H1 (cell line): ENCODE measurements at regions not wholly inside any gene's neighbourhood (a gene's known extent, or its start where the extent isn't known, plus 50 kb on each side); places are given as distances from the start of the nearest gene placed in this dataset.

Experiments used
- CTCF ChIA-PET: fragments of 300-600 bp; sonication (Branson Sonifier 250); formaldehyde crosslinking; loops from one replicate; lab custom pipeline; 2021; ENCODE audit not compliant: partially characterized antibody; lab: Charles Lee
- POLR2A ChIA-PET: fragments of 300-600 bp; sonication (Branson Sonifier 250); formaldehyde crosslinking; loops from one replicate; lab custom pipeline; 2021; ENCODE audit warnings: inconsistent platforms; ENCODE audit not compliant: partially characterized antibody; lab: Charles Lee
- DNase-seq, 2 experiments: peaks; one replicate each; pipeline versions ENCODE4 v3.0.0 to v3.0.0-alpha.2; 2010 to 2022; ENCODE audit warnings: low spot score in 2 of 2, low read depth in 1 of 2, mixed read lengths in 1 of 2
- FAIRE-seq: peaks from 2 replicates; lab custom pipeline; 2011; peaks lifted over from hg19 to GRCh38; lab: Jason Lieb, UNC
- H2AFZ ChIP-seq: 2 replicates; pipeline ENCODE4 v1.8.1; 2012; ENCODE audit warnings: low read length, inconsistent platforms
- H2AK5ac ChIP-seq: 2 replicates; pipeline ENCODE4 v1.6.1; 2013; ENCODE audit warnings: low read depth, low read length
- H2BK120ac ChIP-seq: replicated peaks from 2 replicates; pipeline ENCODE3; 2013; ENCODE audit warnings: low read depth, low read length, inconsistent platforms
- H2BK12ac ChIP-seq: 2 replicates; pipeline ENCODE4 v1.6.1; 2013; ENCODE audit warnings: low read depth, low read length
- H2BK15ac ChIP-seq: 2 replicates; pipeline ENCODE4 v1.6.1; 2013; ENCODE audit warnings: low read length
- H2BK20ac ChIP-seq: 2 replicates; pipeline ENCODE4 v1.6.1; 2013; ENCODE audit warnings: low read length
- H2BK5ac ChIP-seq: 2 replicates; pipeline ENCODE4 v1.6.1; 2013; ENCODE audit warnings: low read depth, low read length
- H3K14ac ChIP-seq: 2 replicates; pipeline ENCODE4 v1.6.1; 2013; ENCODE audit warnings: inconsistent platforms; ENCODE audit not compliant: insufficient read length
- H3K18ac ChIP-seq: 2 replicates; pipeline ENCODE4 v1.6.1; 2013; ENCODE audit warnings: low read length; ENCODE audit errors: extremely low read depth
- H3K23ac ChIP-seq: 2 replicates; pipeline ENCODE4 v1.6.1; 2013; ENCODE audit warnings: inconsistent platforms; ENCODE audit not compliant: insufficient read length
- H3K23me2 ChIP-seq: 2 replicates; pipeline ENCODE4 v1.6.1; 2013; ENCODE audit warnings: low read depth, low read length
- H3K27ac ChIP-seq: 2 replicates; pipeline ENCODE4 v1.6.1; 2011; ENCODE audit warnings: low read depth, low read length, inconsistent platforms
- H3K27me3 ChIP-seq, 4 experiments: replicated peaks in 1 of 4; 1 replicate in 1 of 4; 2 replicates in 3 of 4; pipeline versions ENCODE4 v1.6.1 to v1.8.1; 2011 to 2013; ENCODE audit warnings: low read length in 3 of 4, mild to moderate bottlenecking in 3 of 4, inconsistent platforms in 2 of 4, mixed read lengths in 2 of 4, moderate library complexity in 1 of 4; ENCODE audit not compliant: control insufficient read depth in 3 of 4, insufficient read depth in 3 of 4; ENCODE audit errors: extremely low read depth in 1 of 4
- H3K36me3 ChIP-seq, 4 experiments: 2 replicates each; pipeline versions ENCODE4 v1.6.1 to v1.8.1; 2011 to 2013; ENCODE audit warnings: mild to moderate bottlenecking in 4 of 4, low read length in 3 of 4, moderate library complexity in 2 of 4, control low read depth in 1 of 4, inconsistent platforms in 1 of 4; ENCODE audit not compliant: insufficient read depth in 4 of 4, control insufficient read depth in 2 of 4
- H3K4ac ChIP-seq: replicated peaks from 2 replicates; pipeline ENCODE3; 2013; ENCODE audit warnings: low read length, low read depth, mixed read lengths, inconsistent platforms; ENCODE audit not compliant: insufficient read length
- H3K4me1 ChIP-seq, 4 experiments: replicated peaks in 1 of 4; 1 replicate in 1 of 4; 2 replicates in 3 of 4; pipeline versions ENCODE4 v1.6.1 to v1.8.1; 2011 to 2013; ENCODE audit warnings: low read length in 3 of 4, inconsistent platforms in 2 of 4, mixed read lengths in 1 of 4; ENCODE audit not compliant: insufficient read depth in 4 of 4, control insufficient read depth in 3 of 4
- H3K4me2 ChIP-seq, 2 experiments: 2 replicates each; pipeline versions ENCODE4 v1.6.1 to v1.8.1; 2011 to 2013; ENCODE audit warnings: low read depth in 2 of 2, low read length in 2 of 2, control low read depth in 1 of 2, inconsistent platforms in 1 of 2, mild to moderate bottlenecking in 1 of 2; ENCODE audit not compliant: insufficient read depth in 1 of 2
- H3K4me3 ChIP-seq, 4 experiments: fragments of 200-600, 300-600 bp in 1 of 4; sonication (generic), shearing (Covaris generic), sonication (Bioruptor Twin) in 1 of 4; 2 replicates each; pipeline versions ENCODE4 v1.5.1 to v1.8.1; 2011 to 2016; ENCODE audit warnings: low read length in 4 of 4, low read depth in 3 of 4, control low read depth in 2 of 4, inconsistent platforms in 2 of 4, mild to moderate bottlenecking in 2 of 4, mixed read lengths in 1 of 4, moderate library complexity in 1 of 4; ENCODE audit not compliant: insufficient read depth in 2 of 4; ENCODE audit errors: extremely low read depth in 1 of 4
- H3K56ac ChIP-seq: replicated peaks from 2 replicates; pipeline ENCODE3; 2013; ENCODE audit warnings: low read depth, mild to moderate bottlenecking, mixed read lengths, low read length, inconsistent platforms; ENCODE audit not compliant: insufficient read length
- H3K79me1 ChIP-seq: 2 replicates; pipeline ENCODE4 v1.6.1; 2013; ENCODE audit warnings: low read depth, low read length, control low read depth
- H3K79me2 ChIP-seq, 2 experiments: 2 replicates each; pipeline versions ENCODE4 v1.6.1 to v1.8.1; 2012 to 2013; ENCODE audit warnings: low read length in 2 of 2, mild to moderate bottlenecking in 2 of 2, inconsistent platforms in 1 of 2; ENCODE audit not compliant: insufficient read depth in 2 of 2, control insufficient read depth in 1 of 2
- H3K9ac ChIP-seq, 4 experiments: replicated peaks in 1 of 4; 1 replicate in 1 of 4; 2 replicates in 3 of 4; pipeline versions ENCODE4 v1.6.1 to v1.8.1; 2011 to 2013; ENCODE audit warnings: low read depth in 3 of 4, low read length in 3 of 4, control low read depth in 2 of 4, mild to moderate bottlenecking in 2 of 4, moderate library complexity in 2 of 4, inconsistent platforms in 1 of 4; ENCODE audit errors: extremely low read depth in 1 of 4
- H3K9me3 ChIP-seq, 2 experiments: 2 replicates each; pipeline versions ENCODE4 v1.6.1 to v1.8.1; 2012 to 2013; ENCODE audit warnings: mild to moderate bottlenecking in 2 of 2, moderate library complexity in 2 of 2, control low read depth in 1 of 2, inconsistent platforms in 1 of 2, low read depth in 1 of 2, low read length in 1 of 2, mixed read lengths in 1 of 2; ENCODE audit not compliant: insufficient read depth in 2 of 2
- H4K20me1 ChIP-seq, 2 experiments: replicated peaks in 1 of 2; 2 replicates each; pipeline versions ENCODE3 to v1.8.1; 2011 to 2013; ENCODE audit warnings: inconsistent platforms in 2 of 2, low read length in 2 of 2, mild to moderate bottlenecking in 1 of 2; ENCODE audit not compliant: insufficient read depth in 2 of 2, control insufficient read depth in 1 of 2
- H4K5ac ChIP-seq: 2 replicates; pipeline ENCODE4 v1.6.1; 2013; ENCODE audit warnings: low read length, low read depth, mixed read lengths, inconsistent platforms; ENCODE audit not compliant: insufficient read length
- H4K8ac ChIP-seq: 2 replicates; pipeline ENCODE4 v1.8.0; 2013; ENCODE audit warnings: mild to moderate bottlenecking, moderate library complexity, low read length, inconsistent platforms; ENCODE audit not compliant: insufficient read depth; ENCODE audit errors: extremely low read depth
- H4K91ac ChIP-seq: replicated peaks from 2 replicates; pipeline ENCODE3; 2013; ENCODE audit warnings: low read length, mixed read lengths, inconsistent platforms; ENCODE audit not compliant: insufficient read length
- ATF3 ChIP-seq: IDR thresholded peaks from 2 replicates; pipeline ENCODE4 v1.6.1; 2011; ENCODE audit warnings: low read depth, mild to moderate bottlenecking, low read length; ENCODE audit not compliant: insufficient read depth
- EGR1 ChIP-seq: IDR thresholded peaks from 2 replicates; pipeline ENCODE4 v1.6.1; 2011; ENCODE audit warnings: low read depth, low read length, borderline replicate concordance
- NANOG ChIP-seq: IDR thresholded peaks from 2 replicates; pipeline ENCODE4 v1.6.1; 2011; ENCODE audit warnings: low read length, low read depth, mild to moderate bottlenecking, inconsistent platforms; ENCODE audit not compliant: insufficient read depth, poor library complexity, severe bottlenecking
- POU5F1 ChIP-seq: IDR thresholded peaks from 2 replicates; pipeline ENCODE4 v1.6.1; 2011; ENCODE audit warnings: low read depth, mild to moderate bottlenecking, low read length, moderate library complexity
- SAP30 ChIP-seq: fragments of 300-600 bp; sonication (generic); IDR thresholded peaks from 2 replicates; pipeline ENCODE4 v1.7.1; 2012; ENCODE audit warnings: low read length, moderate library complexity, mild to moderate bottlenecking, inconsistent platforms; ENCODE audit not compliant: insufficient read depth, insufficient replicate concordance
- SP4 ChIP-seq: IDR thresholded peaks from 2 replicates; pipeline ENCODE4 v1.6.1; 2012; ENCODE audit warnings: low read length, inconsistent platforms
- USF2 ChIP-seq: IDR thresholded peaks from 2 replicates; pipeline ENCODE4 v1.6.1; 2011; ENCODE audit warnings: low read length, improper control_type of control experiment
- WGBS, 2 experiments: shearing (Covaris generic) in 1 of 2; methylation state at CpG; one replicate each; pipeline versions ENCODE4 v1.1.6 to v1.1.7; 2013 to 2015; ENCODE audit warnings: low lambda C conversion rate in 2 of 2, mixed read lengths in 2 of 2, inconsistent platforms in 1 of 2, low coverage in 1 of 2, missing lambda C conversion rate in 1 of 2; ENCODE audit not compliant: insufficient replicate concordance in 2 of 2, insufficient coverage in 1 of 2, insufficient read length in 1 of 2; ENCODE audit errors: extremely low coverage in 1 of 2, missing lambda C conversion rate in 1 of 2; 5-methylcytosine and 5-hydroxymethylcytosine counted together
- TF ChIP-seq, protein P1 (sequence below): IDR thresholded peaks from 2 replicates; pipeline ENCODE4 v1.6.1; 2012; ENCODE audit warnings: inconsistent platforms

DNA sequence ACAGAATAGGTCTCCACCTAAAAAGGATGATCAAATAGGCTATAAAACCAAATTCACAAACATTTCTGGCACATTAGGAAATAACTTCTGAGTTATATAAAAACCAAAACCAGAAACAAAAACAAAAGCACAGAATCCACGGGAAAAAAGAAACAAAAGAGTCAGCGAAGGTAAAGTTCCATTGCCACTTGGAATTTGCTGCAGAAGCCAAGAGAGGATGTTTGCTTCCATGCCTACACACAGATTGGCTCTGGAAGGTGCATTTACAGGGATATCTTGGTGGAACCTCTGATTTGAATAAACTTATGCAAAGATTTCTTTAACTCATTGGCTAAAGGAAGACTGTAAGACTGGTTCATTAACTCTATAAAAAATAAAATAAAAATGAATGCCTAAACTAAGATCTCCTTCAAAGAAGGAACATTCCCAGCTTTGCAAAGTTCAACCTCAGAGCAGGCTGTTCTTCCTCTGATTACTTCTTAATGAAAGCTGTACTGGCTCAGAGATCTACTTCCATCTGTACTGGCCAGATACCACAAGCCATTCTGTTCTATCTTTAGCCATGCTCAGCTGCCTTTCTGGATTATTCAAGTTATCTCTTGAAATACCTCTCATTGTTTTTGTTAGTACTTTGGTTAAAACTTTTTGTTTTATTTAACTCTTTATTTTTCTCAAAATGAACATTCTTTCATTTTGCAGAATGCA is 537.5 kb upstream of the CCDC54 start:
- Histone ChIP-seq H2BK12ac (peak overlapping the region; percentile 77; the same call in 1 of the 2 replicates), H2BK20ac (peak overlapping the region; percentile 66; the same call in 1 of the 2 replicates), H3K79me1 (no peaks in the 10 kb centered on the region), H3K4me3 (no peak overlapping the region), H2AK5ac (no peak overlapping the region), H4K91ac (peak overlapping the region; percentile 80), H3K4ac (no peak overlapping the region), H2BK15ac (no peak overlapping the region), H3K27me3 (no peaks in the 10 kb centered on the region), H3K4me1 (no peaks in the 10 kb centered on the region; a peak in 1 of 7 replicates), H3K9ac (peak overlapping the region in 1 of 4 experiments; percentile 34; a peak in 1 of 7 replicates), H3K23ac (no peak overlapping the region), H3K36me3 (peaks cover 0 to 10% (median 1%) of the 10 kb centered on the region in 4 experiments; a peak in 3 of 8 replicates), H3K56ac (no peak overlapping the region), H3K23me2 (no peaks in the 10 kb centered on the region), H3K27ac (no peak overlapping the region), H3K79me2 (no peaks in the 10 kb centered on the region), H2BK5ac (no peak overlapping the region), H2AFZ (no peak overlapping the region), H4K20me1 (no peaks in the 10 kb centered on the region), H3K4me2 (no peak overlapping the region), H4K8ac (no peak overlapping the region), H3K9me3 (peaks cover 0 to 5% of the 10 kb centered on the region in 2 experiments; a peak in 1 of 4 replicates), H4K5ac (peak overlapping the region; percentile 21), H3K14ac (no peak overlapping the region), H2BK120ac (no peak overlapping the region), H3K18ac (peak overlapping the region; percentile 38; the same call in 1 of the 2 replicates)
- TF ChIP-seq SAP30 (no peak), POU5F1 (no peak), NANOG (no peak), EGR1 (no peak), SP4 (no peak), ATF3 (no peak), USF2 (no peak)
- TF ChIP-seq, protein P1, sequence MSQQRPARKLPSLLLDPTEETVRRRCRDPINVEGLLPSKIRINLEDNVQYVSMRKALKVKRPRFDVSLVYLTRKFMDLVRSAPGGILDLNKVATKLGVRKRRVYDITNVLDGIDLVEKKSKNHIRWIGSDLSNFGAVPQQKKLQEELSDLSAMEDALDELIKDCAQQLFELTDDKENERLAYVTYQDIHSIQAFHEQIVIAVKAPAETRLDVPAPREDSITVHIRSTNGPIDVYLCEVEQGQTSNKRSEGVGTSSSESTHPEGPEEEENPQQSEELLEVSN, result no peak
- 84% methylated on average over 2 of the region's 2 CpGs; no CpG with 5 or more reads in 1 of the 2 experiments for WGBS, 2 experiments
- ChIA-PET CTCF (no interaction called here), POLR2A (no interaction called here)
- DNase-seq (no peak), FAIRE-seq (peak; percentile 42)
